CD4-positive, alpha-beta T cell treated with Interleukin-6 for 4 hours (primary cell): ENCODE measurements at regions not wholly inside any gene's neighbourhood (a gene's known extent, or its start where the extent isn't known, plus 50 kb on each side); places are given as distances from the start of the nearest gene placed in this dataset.
"Not testable (repeated sequence)": the region's sequence is repeated elsewhere in the genome, so short reads cannot be mapped to it uniquely, and the experiment has no call there.

ENCODE experiments used
- DNase-seq: peaks from one replicate; pipeline ENCODE4 v3.0.0-alpha.2; 2020; ENCODE audit warnings: mixed read lengths

- DNase-seq: no peak
Observed at GRCh38 chr5:38148021-38148625, 110.2 kb upstream of the EGFLAM start.

GRCh38 chr5:38143384-38143783 lies 115.0 kb upstream of the EGFLAM start:
- no peak for DNase-seq

- DNase-seq: no peak
Observed at GRCh38 chr5:38141665-38142064, 116.7 kb upstream of the EGFLAM start.

GRCh38 chr5:38138574-38138973 lies 119.8 kb upstream of the EGFLAM start:
- DNase-seq: no peak

GRCh38 chr5:38135486-38136039 lies 122.8 kb upstream of the EGFLAM start:
- DNase-seq: no peak

GRCh38 chr5:38134810-38135209 lies 123.5 kb upstream of the EGFLAM start:
- DNase-seq: no peak

- DNase-seq: not testable (repeated sequence)
Observed at GRCh38 chr5:38134294-38134693, 124.1 kb upstream of the EGFLAM start.

- DNase-seq: no peak
Observed at GRCh38 chr5:38131686-38132085, 126.7 kb upstream of the EGFLAM start.

- no peak for DNase-seq
Observed at GRCh38 chr5:38124321-38124720, 134.0 kb upstream of the EGFLAM start.

- DNase-seq: no peak
Observed at GRCh38 chr5:38121420-38121819, 136.9 kb upstream of the EGFLAM start.

GRCh38 chr5:38119836-38120235 lies 138.5 kb upstream of the EGFLAM start:
- no peak for DNase-seq

- DNase-seq: no peak
Observed at GRCh38 chr5:38117784-38118479, 140.4 kb upstream of the EGFLAM start.

- DNase-seq: no peak
Observed at GRCh38 chr5:38115318-38115827, 143.0 kb upstream of the EGFLAM start.

GRCh38 chr5:38113880-38114279 lies 144.5 kb upstream of the EGFLAM start:
- DNase-seq: no peak

- DNase-seq: no peak
Observed at GRCh38 chr5:38113456-38113855, 144.9 kb upstream of the EGFLAM start.

GRCh38 chr5:38112938-38113337 lies 145.4 kb upstream of the EGFLAM start:
- DNase-seq: no peak

- DNase-seq: no peak
Observed at GRCh38 chr5:38110130-38110529, 148.2 kb upstream of the EGFLAM start.

GRCh38 chr5:38107096-38107495 lies 151.3 kb upstream of the EGFLAM start:
- DNase-seq: no peak

- DNase-seq: no peak
Observed at GRCh38 chr5:38105801-38106200, 152.6 kb upstream of the EGFLAM start.

- DNase-seq: no peak
Observed at GRCh38 chr5:38105231-38105570, 153.2 kb upstream of the EGFLAM start.

- DNase-seq: no peak
Observed at GRCh38 chr5:38104497-38105230, 153.7 kb upstream of the EGFLAM start.

GRCh38 chr5:38101897-38102296 lies 156.5 kb upstream of the EGFLAM start:
- no peak for DNase-seq
